GM21447 (cell line): ENCODE measurements at regions not wholly inside any gene's neighbourhood (a gene's known extent, or its start where the extent isn't known, plus 50 kb on each side); places are given as distances from the start of the nearest gene placed in this dataset.

Experiments used
- ATAC-seq: cut with Tn5 transposase; IDR thresholded peaks from one replicate; pipeline ENCODE4 v1.9.1; 2021; ENCODE audit not compliant: unreplicated experiment

DNA sequence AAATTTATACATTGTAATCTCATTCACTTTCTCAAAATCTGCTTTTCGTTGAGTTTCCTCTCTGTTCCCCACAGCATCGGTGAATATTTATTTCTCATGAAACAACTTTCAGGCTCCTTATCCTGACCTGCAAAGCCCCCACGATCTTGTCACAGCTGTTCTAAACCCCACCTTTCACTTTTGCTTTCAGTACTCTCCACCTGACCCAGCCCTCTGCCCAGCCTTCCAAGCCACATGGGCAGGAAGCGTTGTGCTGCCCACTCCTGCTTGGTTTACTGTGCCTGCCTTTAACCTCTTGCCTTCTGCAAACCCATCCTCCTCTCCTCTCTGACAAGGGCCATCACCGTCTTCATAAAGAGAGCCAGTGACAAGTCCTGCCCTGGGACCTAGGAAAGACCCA, 262.5 kb downstream of the GALR1 start:
- no peak for ATAC-seq

DNA sequence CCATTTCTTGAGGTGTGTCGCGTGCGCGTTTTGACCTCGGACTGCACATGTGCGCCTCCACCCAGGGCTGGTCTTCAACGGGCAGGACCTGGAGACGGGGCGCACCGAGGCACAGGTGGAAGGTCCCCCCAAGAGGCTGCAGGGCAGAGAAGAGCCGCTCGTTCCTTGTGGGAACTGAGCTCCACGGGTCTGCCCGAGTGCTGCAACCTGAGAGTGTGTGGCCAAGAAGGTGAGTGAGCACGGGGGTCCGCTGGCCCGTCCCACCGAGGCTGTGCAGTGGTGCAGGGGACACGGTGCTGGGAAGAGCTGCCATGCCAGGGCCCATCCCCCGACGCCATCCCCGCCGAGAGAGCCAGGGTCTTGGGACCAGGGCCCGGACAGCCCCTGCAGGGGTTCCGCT, 268.3 kb downstream of the GALR1 start:
- no peak for ATAC-seq

DNA sequence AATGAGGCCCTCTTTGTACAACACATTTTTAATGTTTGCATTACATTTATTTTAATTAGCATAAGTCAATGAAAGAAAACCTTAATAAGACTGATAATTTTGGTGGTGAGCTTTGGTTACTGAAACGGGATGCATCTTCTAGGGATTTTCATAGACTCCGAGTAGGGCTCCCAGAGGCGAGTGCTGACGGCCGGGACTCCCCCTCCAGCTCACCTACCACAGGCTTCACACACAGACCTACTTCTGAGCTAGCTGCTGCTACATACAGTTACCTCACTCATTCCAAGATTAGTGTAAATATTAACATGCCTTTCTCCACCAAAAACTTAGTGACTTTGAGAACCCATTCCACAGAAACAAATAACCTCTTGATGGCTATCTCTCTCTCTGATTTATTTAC, 271.1 kb downstream of the GALR1 start:
- ATAC-seq: no peak

DNA sequence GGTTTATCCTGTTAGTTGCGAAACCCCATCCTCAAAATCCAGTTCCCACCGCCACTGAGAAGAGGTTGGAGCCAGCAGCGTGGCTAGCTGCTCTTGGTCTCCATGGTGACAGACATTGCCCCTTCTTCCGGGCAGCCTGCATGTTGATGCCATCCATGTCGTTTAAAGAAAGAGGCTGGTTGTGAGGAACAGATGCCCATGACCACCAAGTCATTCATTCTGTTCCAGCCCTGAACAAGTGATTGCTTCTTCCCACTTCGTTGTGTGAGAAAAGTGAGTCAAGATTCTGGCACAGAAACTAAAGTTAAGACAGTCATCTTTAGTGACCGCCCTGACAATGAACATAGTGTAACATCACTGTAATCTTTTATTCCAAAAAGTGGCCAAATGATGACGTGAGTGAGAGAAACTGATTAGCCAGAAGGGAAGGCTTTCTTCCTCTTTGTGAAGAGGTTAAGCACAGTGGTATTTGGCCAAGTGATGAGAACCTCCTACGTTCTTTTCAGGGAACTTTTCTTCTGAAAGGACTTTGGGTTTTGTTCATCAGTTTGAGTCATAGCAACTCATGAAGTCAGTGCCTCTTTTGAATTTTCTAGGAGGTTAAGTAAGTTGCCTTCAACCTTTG, 272.5 kb downstream of the GALR1 start:
- no peak for ATAC-seq

DNA sequence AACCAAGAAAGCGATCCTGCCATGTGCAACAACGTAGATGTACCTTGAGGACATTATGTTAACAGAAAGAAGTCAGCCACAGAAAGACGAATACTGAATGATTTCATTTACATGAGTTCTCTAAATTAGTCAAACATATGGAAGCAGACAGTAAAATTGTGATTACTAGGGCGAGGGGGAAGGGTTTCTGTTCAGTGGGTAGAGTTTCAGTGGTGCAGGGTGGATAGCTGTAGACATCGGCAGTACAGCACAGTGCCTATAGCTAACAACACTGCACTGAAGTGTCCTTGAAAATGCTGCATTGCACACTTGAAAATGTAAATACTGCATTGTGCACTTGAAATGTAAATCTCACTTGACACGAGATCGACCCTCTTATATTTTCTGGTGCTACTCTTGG, 275.3 kb downstream of the GALR1 start:
- ATAC-seq: no peak

DNA sequence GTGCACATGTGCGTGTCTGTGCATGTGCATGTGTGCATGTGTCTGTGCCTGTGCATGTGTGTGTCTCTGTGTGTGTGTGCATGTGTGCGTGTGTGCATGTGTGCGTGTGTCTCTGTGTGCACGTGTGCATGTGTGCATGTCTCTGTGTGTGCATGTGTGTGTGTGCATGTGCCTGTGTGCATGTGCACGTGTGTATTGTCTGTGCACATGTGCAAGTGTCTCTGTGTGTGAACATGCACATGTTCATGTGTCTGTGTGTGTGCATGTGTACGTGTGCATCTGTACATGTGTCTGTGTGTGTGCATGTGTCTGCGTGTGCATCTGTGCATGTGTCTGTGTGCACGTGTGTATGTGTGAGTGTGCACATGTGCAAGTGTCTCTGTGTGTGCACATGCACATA, 277.3 kb downstream of the GALR1 start:
- no peak for ATAC-seq

DNA sequence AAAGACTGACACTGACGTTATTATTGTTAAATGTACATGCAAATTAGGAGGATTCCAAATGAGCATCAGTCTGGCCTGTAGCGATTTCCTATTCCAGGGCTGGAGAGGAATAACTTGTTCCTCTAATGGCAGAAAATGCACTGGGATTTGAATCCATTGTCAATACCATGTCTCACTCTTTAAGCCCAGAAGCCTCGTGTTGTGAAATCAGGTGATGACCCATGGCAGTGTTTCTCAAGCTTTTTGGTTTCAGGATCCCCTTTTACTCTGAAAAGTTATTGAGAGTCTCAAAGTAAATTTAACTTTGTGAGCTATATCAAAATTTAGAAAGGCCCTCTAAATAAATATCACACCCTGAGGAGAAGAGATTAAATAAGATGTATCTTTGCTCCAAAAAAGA, 279.2 kb downstream of the GALR1 start:
- no peak for ATAC-seq

DNA sequence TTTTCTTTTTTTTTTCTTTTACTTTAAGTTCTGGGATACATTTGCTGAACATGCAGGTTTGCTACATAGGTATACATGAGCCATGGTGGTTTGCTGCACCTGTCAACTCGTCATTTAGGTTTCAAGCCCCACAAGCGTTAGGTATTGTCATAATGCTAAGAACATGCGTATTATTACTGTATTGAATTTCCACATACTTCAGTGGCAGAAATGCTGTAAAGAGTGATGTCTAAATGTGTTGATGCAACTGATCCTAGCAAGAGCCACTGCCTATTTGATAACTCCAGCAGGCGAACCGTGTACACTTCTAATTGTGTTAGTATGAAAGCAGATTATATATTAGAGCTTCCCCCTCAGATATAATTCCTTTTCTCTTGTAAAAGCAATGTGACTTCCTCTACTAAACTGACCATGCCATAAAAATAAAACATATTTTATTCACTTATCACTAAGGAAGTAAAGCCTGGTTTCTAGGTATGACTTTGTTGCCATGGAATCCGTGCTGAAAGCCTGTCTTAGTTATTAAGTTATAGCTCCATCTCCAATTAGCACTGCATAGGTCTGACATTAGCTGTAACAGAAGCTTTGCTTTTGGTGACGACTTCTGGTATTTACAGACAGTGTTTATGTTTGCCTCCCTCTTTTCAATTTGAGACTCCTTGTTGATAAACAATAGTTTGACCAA, 280.0 kb downstream of the GALR1 start:
- no peak for ATAC-seq

DNA sequence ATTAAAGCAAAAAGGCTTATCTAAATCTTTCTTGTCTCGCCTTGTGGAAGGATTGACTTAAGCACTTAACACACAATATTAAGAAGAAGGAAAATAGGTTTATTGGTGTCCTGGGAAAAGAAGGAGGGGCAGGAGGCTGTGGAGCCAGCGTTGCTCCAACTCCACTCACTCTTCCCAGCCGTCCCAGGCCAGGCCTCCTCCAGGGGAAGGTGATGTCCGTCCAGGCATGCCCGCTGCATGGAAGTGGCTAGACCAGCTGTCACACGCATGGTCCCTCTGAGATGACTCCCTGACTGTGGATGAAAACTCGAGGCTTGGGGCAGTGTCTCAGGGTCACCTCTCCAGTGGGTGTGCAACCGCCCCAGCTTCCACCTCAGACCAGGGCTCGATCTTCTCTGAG, 281.1 kb downstream of the GALR1 start:
- ATAC-seq: no peak

DNA sequence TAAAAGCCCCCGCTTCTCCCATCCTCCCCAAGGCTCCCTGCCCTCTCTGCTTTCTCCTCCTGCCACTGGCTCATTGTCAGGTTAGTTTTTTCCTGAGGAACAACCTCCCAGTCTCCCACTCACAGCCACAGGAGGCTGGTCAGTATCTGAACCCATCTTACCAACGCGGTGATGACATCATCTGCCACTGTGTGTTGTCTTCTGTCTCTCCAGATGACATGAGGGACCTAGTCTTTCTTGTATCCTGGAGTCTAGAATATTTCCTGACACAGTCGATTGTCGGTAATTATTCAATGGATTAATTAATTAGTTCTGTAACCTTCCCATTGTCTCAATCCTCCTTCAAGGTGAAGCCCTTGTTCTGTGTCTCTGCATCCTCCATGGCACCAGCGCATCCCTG, 290.2 kb downstream of the GALR1 start:
- no peak for ATAC-seq

DNA sequence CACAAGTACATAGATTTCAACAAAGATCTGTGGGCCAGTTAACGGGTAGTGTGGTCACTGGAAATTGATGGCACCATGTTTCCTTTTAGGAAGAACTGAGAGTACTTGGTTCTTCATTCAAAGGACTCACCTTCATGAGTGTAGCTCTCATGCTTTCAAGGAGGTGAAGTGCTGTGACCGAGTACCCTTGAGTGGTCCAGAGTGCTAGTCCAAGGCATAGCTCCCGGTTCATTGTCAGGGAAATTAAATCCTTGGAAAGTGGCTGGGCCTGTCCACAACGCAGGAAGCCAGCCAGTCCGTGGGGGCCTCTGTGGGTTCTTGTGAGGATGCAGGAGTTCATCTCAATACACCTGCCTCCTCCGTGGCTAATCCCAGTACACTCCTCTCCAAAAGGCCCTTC, 295.1 kb downstream of the GALR1 start:
- no peak for ATAC-seq

DNA sequence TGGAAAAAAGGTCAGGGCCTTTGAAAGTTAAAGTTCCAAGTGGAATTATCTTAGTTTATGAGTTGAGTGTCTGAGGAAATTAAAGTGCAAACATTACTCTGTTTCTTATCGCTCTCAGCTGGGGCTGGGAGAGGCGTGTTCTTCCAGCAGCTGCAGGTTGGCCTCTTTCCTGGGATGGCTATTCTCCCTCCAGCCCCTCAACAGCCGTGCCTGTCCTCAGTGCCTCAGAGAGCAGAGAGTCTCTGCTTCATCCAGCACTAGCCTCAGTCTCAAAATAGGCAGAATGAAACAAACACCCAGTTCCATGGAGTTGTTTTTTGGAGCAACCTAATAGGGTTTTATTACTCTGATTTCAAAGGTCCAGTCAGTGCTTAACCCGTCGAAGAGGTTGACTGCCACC, 298.1 kb downstream of the GALR1 start:
- ATAC-seq: no peak

DNA sequence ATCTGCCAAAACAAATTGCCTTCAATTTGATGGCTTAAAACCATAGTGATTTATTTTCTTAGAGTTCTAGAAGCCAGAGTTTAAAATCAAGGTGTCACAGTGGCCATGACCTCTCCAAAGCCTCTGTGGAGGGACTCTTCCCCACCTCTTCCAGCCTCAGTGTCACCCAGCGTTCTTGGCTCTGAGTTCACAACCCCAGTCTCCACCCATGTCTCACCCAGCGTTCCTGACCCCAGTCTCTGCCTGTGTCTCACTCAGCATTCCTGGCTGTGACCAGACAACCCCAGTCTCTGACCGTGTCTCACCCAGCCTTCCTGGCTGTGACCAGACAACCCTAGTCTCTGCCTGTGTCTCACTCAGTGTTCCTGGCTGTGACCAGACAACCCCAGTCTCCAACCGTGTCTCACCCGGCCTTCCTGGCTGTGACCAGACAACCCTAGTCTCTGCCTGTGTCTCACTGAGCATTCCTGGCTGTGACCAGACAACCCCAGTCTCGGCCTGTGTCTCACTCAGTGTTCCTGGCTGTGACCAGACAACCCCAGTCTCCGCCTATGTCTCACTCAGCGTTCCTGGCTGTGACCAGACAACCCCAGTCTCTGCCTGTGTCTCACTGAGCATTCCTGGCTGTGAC, 299.3 kb downstream of the GALR1 start:
- no peak for ATAC-seq

DNA sequence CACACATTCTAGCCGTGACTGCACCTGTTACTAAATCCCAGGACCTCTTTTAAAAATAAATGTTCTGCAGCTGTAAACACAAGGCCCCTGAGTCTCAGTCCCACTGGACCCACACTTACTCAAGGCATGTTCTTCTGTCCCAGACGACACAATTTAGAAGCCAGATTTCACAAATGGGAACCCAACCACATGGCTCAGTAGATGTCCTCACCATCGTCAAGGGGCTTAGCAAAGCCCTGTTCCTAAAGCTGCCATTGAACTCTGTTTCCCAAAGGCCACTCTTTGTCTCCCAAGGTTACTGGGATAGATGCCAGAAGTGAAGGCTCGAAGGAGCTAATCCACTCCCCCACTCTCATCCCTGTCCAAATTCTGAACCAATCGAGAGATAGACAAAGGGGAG, 301.0 kb downstream of the GALR1 start:
- ATAC-seq: no peak

DNA sequence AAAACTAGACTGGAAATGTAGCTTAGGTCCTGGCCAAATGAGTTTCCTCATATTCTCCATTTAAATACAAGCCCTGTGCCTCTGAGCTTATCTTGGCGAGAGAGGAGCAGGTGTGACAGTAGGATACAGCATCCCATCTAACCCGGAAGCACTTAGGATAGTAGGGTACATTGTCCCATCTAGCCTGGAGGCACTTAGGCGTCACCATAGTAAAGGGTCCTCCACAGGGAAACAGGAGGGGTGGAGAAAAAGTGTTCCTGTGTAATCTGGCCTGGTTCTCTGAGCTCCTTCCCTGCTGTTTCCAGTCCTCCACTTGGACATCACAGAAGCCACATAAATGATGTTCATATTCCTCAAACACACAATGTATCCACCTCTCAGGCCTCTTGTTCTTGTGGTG, 301.4 kb downstream of the GALR1 start:
- ATAC-seq: no peak

DNA sequence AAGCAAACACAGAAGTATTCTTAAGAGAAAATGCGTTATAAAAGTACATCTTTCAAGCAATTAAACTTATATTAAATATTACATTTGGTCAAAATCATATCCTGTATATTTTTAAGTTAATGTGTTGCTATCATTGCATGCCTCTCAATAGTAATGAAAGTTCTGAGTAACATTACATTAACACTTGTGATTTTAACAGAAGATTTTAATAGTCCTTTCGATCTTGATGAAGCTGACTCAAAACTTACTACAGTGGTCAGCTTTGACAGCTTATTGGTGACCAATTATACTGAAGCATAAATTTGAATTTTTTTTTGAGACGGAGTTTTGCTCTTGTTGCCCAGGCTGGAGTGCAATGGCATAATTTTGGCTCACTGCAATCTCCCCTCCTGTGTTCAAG, 303.3 kb downstream of the GALR1 start:
- no peak for ATAC-seq

DNA sequence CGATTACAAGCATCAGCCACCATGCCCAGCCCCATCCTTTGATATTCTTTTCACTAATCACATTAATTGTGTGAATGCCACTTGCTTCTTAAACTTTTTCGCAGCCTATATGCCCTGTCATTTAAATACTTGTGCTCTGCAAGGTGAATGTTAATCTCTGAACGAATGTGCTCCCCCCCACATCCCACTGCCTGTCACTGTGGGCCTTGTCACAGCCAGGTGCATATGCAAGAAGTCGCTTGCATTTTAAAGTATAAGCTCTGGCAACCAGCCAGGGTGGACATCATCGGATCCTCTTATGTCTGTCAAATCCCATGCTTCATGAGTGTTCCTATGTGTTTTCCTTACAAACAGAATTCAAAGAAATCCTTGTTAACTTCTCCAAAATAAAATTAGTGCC, 304.4 kb downstream of the GALR1 start:
- ATAC-seq: no peak

DNA sequence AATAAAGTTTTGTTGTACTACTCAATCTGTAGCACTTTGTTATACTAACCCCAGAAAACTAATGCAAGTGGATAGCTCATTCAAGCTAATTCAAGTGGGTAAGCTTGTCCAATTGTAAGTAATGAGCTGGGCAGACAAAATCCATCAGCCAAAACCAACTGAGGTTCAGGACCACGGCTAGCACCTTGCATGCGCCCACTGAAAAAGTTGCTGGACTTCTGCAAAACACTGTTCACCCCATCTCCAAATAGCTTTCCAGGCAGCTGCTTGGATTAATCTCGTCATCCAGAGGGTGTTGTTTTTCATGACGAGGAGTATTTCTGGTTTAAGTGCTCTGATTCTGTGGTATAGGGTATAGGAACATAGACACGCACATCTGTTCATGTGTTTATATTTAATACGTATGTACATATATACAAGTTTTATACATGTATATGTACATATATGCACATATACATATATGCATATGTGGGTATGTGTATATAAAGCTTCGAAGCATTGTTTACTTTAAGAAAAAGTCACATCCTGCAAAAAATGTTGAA, 307.5 kb downstream of the GALR1 start:
- ATAC-seq: no peak

DNA sequence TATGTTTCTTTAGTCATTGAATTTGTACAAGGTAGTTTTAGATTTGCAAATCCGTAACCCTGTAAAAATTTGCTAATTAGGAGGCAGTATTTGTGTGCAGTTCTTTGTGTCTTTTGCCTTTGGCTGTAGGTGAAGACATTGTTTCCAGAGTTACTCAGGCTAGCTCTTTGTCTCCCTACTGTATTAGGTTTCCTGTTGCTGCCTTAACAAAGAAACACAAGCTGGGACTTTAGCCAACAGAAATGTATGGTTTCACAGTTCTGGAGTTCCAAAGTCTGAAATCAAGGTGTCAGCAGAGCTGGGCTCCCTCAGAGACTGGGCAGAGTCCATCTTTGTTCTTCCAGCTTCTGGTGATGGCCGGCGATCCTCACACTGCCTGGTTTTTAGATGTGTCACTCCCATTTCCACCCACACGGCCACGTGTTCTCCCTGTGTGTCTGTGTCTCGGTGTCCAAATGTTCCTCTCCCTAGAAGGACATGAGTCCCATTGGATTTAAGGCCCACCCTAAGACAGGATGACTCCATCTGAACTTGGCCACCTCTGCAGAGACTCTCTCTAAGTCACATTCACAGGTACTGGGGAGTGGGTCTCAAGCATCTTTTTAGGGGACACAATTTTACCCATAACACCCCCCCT, 309.7 kb downstream of the GALR1 start:
- ATAC-seq: no peak

DNA sequence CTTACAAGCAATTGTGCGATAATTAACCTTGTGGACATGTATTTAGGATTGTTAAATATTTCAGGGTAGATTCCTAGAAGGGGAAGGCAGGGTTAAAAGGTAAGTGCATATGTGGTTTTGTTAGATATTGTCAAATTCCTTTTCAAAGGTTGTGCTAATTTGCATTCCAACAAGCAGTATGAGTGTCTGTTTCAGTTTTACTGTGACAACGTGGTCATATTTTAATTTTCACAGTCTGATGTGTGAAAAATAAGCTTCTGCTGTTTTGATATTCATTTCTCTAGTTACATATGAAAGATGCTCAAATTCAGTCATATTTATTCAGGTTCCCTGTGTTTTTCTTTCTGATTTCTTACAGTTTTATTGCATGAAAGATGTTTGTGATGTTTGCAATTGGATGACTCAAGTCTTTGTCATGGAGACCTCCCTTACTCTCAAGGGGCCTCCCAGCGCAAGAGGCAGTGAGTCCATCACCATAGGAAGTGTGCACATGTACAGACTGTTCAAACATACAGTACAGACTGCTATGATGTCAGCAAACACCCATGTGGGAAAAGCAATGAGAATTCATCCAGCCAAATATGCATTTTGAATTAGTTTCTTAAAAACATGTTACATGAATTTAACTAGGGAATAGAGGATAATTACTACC, 310.8 kb downstream of the GALR1 start:
- peak; percentile 88 for ATAC-seq

DNA sequence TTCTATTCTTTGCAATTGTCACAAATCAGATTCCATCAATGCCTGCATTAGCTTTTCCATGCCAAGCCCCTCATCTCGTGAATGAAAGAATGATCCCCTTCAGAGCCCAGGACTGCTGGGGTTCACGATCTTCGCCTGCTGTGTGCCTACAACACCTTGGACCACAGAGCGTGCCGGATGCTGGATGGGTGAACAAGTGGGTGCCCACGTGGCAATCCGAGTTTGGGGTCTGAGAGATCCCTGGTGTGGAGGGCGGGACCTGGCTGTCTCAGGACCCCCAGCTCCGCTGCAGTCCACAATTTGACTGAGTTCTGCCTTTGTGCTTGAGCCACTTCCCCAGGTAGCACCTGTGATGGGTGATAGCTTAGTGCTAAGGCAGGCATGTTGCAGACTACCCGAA, 317.0 kb downstream of the GALR1 start:
- no peak for ATAC-seq
